Activated CD8-positive, alpha-beta T cell treated with anti-CD3 and anti-CD28 coated beads, Interleukin-2, amount 10 ng/mL, durations not matched to agents 7 days and 5 days (primary cell): ENCODE measurements at regions not wholly inside any gene's neighbourhood (a gene's known extent, or its start where the extent isn't known, plus 50 kb on each side); places are given as distances from the start of the nearest gene placed in this dataset.
"Not testable (repeated sequence)": the region's sequence is repeated elsewhere in the genome, so short reads cannot be mapped to it uniquely, and the experiment has no call there.

Experiments used
- ATAC-seq: fragments of 150-1000 bp; cut with Tn5 transposase; one replicate; pipeline ENCODE4 v1.10.0; 2021; ENCODE audit warnings: moderate library complexity
- CTCF ChIA-PET: fragments of 350-600 bp; sonication (Branson Sonifier 250); formaldehyde crosslinking; loops from one replicate; lab custom pipeline; 2021; ENCODE audit warnings: antibody characterized with exemption; lab: Charles Lee
- POLR2A ChIA-PET: fragments of 350-600 bp; sonication (Branson Sonifier 250); formaldehyde crosslinking; loops from one replicate; lab custom pipeline; 2021; ENCODE audit warnings: antibody characterized with exemption; lab: Charles Lee
- DNase-seq: peaks from one replicate; pipeline ENCODE4 v3.0.0-alpha.2; 2020
- H3K27ac Mint-ChIP-seq: one replicate; pipeline ENCODE4 v1.8.0; 2021; ENCODE audit warnings: mild to moderate bottlenecking, mixed read lengths
- H3K27me3 Mint-ChIP-seq: one replicate; pipeline ENCODE4 v1.8.0; 2021; ENCODE audit warnings: low read depth, mixed read lengths
- H3K36me3 Mint-ChIP-seq: one replicate; pipeline ENCODE4 v1.8.0; 2021; ENCODE audit warnings: low read depth, mixed read lengths
- H3K4me1 Mint-ChIP-seq: one replicate; pipeline ENCODE4 v1.8.0; 2021; ENCODE audit warnings: low read depth, mixed read lengths
- H3K4me3 Mint-ChIP-seq: one replicate; pipeline ENCODE4 v1.8.0; 2021; ENCODE audit warnings: mild to moderate bottlenecking, mixed read lengths
- H3K9me3 Mint-ChIP-seq: one replicate; pipeline ENCODE4 v1.8.0; 2022; ENCODE audit warnings: mixed read lengths; ENCODE audit not compliant: insufficient read depth

DNA sequence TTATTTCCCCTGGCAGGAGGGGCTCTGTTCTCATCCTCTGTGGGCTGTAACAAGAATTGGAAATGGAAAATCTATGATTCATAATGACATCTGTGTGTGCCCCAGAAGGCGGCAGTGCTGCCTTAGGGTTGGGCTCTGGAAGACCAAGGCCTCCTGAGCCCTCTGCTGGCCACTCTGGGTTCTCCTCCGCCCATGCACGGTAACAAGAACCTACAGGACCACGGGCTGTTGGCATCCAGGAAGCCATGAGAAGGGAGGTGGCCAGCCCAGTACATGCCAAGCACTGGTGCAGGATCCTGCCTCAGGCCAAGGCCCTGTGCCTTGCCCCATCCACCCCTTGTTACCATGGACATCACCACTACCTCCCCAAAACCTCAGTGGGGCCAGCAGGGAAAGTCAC is 454.2 kb downstream of the TP53TG3F start:
- CTCF ChIA-PET, H3K36me3 Mint-ChIP-seq, POLR2A ChIA-PET: not testable (repeated sequence)

DNA sequence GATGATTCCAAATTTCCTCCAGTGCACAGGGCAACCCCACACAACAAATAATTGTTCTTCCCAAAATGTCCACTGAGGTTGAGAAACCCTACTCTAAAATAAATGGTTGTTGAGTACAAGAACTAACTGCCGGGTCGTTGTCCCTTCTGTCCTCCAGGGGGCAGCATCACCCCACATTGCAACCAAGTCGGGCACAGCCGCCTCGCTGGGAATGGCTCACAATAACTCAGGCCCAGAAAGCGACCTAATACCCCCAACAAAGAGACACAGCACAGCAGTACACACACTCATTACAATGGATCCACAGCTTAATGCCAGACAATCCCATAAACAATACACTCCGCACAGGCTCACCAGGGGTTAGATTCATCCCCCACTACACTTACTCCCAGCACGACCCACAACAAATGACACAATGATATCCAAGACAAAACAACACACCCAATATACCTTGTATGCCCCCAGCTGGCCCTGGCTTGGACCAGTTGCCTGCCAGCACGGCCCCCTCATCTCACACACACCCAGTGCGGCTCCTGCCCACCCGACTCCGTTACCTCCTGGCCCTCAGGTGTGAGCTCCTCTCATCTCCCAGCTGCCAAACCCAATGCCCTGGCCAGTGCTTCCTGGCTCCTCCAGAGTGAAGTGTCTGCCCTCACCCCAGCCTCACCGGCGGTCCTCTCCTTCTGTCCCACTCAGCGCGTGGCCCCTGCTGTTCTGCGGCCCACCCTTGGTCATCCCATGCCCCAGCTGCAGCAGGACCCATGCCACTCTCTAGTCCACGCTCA is 461.5 kb downstream of the TP53TG3F start:
- H3K4me1 Mint-ChIP-seq, H3K27me3 Mint-ChIP-seq, POLR2A ChIA-PET, H3K9me3 Mint-ChIP-seq, H3K36me3 Mint-ChIP-seq, H3K4me3 Mint-ChIP-seq, H3K27ac Mint-ChIP-seq, CTCF ChIA-PET: not testable (repeated sequence)
- ATAC-seq (peak; percentile 42), DNase-seq (peak; percentile 19)

More for the DNA sequence above, 454.2 kb downstream of the TP53TG3F start:
- H3K27me3 Mint-ChIP-seq, ATAC-seq, H3K4me3 Mint-ChIP-seq, H3K4me1 Mint-ChIP-seq, H3K9me3 Mint-ChIP-seq, DNase-seq, H3K27ac Mint-ChIP-seq: not testable (repeated sequence)

DNA sequence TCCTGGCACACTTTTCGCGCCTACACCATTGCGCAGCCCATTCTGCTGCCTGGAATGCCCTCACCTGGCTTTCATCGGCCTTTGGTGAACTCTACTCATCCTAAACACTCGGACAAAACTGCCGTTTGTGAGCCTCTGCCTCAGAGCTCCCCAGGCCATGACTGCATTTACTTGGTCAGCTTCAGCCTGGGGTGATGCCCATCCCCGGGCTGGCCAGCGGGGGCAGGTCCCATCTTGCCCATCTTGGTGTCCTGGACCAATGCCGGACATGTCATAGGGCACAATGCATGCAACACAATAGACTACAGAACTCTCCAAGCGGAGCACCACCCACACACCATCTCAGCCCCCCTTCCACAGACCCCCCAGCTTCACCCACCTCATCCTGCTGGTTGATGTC is 463.5 kb downstream of the TP53TG3F start:
- H3K27ac Mint-ChIP-seq, ATAC-seq, DNase-seq, H3K27me3 Mint-ChIP-seq, POLR2A ChIA-PET, H3K36me3 Mint-ChIP-seq, CTCF ChIA-PET, H3K4me1 Mint-ChIP-seq, H3K9me3 Mint-ChIP-seq, H3K4me3 Mint-ChIP-seq: not testable (repeated sequence)

DNA sequence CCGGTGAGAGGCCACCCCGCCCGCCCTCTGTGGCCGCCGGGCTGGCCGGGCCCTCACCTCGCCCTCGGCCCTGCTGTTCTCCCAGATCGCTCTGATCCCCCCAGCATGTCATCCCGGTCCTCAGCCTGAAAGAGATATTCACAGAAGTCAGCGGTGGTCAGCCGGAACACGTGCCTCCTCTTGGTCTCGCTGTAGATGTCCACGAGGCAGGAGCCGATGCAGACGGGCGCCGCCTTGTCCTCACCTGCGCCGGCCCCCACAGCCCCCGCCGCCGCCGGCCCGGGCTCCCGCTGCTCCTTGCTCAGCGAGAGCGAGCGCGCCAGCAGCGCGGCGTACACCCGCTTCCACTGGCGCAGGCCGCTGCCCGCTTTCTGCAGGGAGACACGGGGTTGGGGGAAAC is 468.6 kb downstream of the TP53TG3F start:
- H3K36me3 Mint-ChIP-seq, POLR2A ChIA-PET, H3K4me3 Mint-ChIP-seq, H3K9me3 Mint-ChIP-seq, H3K27me3 Mint-ChIP-seq, ATAC-seq, H3K4me1 Mint-ChIP-seq, CTCF ChIA-PET, DNase-seq, H3K27ac Mint-ChIP-seq: not testable (repeated sequence)

DNA sequence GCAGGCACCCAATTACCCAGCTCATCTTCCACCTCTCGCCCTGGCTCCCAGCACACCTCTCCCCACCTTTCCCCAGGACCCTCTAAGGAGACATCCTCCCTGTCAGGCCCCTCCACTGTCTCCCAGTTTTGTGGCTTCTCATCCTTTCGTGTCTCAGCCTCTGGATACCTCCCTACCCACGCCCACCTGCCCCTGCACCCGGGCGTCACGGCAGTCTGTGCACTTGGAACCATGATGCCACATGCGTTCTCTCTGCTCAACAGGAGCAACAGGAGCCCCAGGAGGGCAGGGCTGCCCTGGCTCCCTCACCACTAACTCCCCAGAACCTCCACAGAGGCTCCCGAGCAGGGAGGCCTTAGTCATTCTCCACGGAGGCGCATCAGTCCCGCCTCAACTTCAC is 472.8 kb downstream of the TP53TG3F start:
- H3K36me3 Mint-ChIP-seq, H3K4me1 Mint-ChIP-seq, ATAC-seq, H3K27me3 Mint-ChIP-seq, H3K4me3 Mint-ChIP-seq, H3K9me3 Mint-ChIP-seq, CTCF ChIA-PET, H3K27ac Mint-ChIP-seq, POLR2A ChIA-PET, DNase-seq: not testable (repeated sequence)

DNA sequence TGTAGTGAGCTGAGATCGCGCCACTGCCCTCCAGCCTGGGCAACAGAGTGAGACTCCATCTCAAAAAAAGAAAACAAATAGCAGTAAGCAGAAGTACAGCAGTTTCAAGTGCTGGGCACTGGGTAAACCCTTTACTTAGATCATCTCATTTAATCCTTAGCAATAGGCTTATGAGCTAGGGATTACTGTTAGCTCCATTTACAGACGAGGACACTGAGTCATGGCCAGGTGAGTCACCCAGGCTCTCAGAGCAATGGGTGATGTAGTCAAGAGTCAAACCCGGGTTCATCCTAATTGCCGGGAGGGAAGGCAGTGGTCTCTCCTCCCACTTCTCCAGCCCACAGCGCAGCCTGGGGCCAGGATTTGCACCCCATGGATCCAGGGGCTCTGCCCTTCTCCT is 473.6 kb downstream of the TP53TG3F start:
- ATAC-seq, POLR2A ChIA-PET, DNase-seq, CTCF ChIA-PET, H3K27me3 Mint-ChIP-seq, H3K4me3 Mint-ChIP-seq, H3K27ac Mint-ChIP-seq, H3K9me3 Mint-ChIP-seq, H3K36me3 Mint-ChIP-seq, H3K4me1 Mint-ChIP-seq: not testable (repeated sequence)

DNA sequence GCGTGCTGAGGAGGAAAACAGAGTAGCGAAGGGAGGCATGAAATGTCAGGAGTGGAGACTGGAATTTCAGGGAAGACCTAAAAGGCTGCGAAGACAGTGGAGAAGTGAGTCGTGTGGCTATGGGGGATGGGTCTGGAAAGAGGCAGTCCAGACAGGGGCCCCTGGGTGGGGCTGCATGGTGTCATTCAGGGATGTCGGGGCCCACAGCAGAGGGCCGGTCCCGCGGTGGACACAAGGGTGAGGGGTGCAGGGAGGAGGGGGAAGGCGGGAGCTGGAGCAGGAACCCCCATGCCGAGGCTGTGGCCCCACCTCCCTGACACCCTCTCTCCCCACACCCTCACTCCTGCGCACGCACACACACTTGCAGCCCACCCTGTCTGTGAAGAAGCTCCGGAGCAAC is 476.4 kb downstream of the TP53TG3F start:
- H3K27ac Mint-ChIP-seq, H3K4me1 Mint-ChIP-seq, H3K27me3 Mint-ChIP-seq, H3K4me3 Mint-ChIP-seq, CTCF ChIA-PET, H3K9me3 Mint-ChIP-seq, H3K36me3 Mint-ChIP-seq, POLR2A ChIA-PET, ATAC-seq, DNase-seq: not testable (repeated sequence)

DNA sequence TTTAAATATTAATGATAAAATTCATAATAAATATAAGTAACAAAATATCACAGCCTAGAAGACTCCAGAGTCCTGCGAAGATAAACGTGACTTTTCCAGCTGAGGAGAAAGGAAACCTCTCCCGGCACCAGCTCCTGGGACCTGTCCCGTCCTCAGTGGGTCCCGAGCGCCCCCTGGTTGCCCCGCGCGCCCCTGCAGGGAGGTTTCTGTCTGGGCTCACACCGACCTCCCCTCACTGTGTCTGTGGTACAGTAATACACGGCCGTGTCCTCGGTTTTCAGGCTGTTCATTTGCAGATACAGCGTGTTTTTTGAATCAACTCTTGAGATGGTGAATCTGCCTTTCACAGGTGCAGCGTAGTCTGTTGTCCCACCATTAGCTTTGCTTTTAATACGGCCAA is 478.7 kb downstream of the TP53TG3F start:
- H3K9me3 Mint-ChIP-seq, H3K4me1 Mint-ChIP-seq, ATAC-seq, H3K36me3 Mint-ChIP-seq, H3K27me3 Mint-ChIP-seq, CTCF ChIA-PET, DNase-seq, POLR2A ChIA-PET, H3K4me3 Mint-ChIP-seq, H3K27ac Mint-ChIP-seq: not testable (repeated sequence)

DNA sequence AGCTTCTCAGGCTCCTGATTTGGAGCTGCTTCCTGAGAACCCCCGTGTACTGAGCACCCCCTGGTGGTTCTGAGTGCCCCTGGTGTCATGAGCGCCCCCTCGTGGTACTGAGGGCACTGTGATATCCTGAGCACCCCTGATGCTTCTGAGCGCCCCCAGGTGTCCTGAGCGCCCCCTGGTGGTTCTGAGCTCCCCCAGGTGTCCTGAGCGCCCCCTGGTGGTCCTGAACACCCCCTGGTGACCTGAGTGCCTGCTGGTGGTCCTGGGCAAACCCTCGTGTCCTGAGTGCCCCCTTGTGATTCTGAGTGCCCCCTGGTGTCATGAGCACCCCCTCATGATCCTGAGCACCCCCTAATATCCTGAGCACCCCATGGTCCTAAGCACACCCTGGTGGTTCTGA is 502.1 kb downstream of the TP53TG3F start:
- CTCF ChIA-PET, H3K27me3 Mint-ChIP-seq, DNase-seq, H3K4me3 Mint-ChIP-seq, H3K9me3 Mint-ChIP-seq, H3K27ac Mint-ChIP-seq, H3K4me1 Mint-ChIP-seq, POLR2A ChIA-PET, ATAC-seq, H3K36me3 Mint-ChIP-seq: not testable (repeated sequence)

DNA sequence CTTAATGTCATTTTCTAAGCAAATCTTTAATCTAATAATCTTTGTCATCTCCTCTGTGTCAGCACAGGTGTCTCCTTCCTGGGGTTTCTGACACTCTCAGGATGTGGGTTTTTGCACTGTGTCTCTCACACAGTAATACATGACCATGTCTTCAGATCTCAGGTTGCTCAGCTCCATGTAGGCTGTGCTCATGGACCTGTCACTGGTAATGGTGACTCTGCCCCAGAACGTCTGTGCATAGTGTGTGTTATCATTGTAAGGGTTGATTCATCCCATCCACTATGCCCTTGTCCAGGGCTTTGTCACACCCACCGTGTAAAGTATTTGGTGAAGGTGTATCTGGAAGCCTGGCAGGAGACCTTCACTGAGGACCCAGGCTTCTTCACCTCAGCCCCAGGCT is 506.1 kb downstream of the TP53TG3F start:
- H3K4me1 Mint-ChIP-seq, H3K36me3 Mint-ChIP-seq, POLR2A ChIA-PET, H3K27me3 Mint-ChIP-seq, H3K9me3 Mint-ChIP-seq, ATAC-seq, H3K4me3 Mint-ChIP-seq, DNase-seq, CTCF ChIA-PET, H3K27ac Mint-ChIP-seq: not testable (repeated sequence)

DNA sequence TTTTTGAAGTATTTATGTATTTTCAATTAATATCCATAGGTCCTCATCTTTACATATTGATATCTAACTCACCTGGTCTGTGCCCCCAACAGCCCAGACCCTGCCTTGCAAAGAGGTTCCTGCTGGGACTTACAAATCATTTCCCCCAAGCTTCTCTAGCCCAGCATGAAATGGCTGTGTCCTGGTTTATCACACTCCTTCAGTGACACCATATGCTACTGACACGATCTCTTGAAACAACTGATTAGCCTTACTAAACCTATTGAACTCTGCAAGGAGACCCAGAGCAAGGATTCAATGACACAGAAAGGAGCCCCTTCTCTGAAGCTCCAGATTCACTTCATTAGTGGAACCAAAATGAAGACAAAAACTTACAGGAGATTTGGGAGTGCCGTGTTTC is 507.4 kb downstream of the TP53TG3F start:
- H3K9me3 Mint-ChIP-seq, H3K27me3 Mint-ChIP-seq, H3K27ac Mint-ChIP-seq, CTCF ChIA-PET, ATAC-seq, H3K4me3 Mint-ChIP-seq, H3K4me1 Mint-ChIP-seq, DNase-seq, POLR2A ChIA-PET, H3K36me3 Mint-ChIP-seq: not testable (repeated sequence)

DNA sequence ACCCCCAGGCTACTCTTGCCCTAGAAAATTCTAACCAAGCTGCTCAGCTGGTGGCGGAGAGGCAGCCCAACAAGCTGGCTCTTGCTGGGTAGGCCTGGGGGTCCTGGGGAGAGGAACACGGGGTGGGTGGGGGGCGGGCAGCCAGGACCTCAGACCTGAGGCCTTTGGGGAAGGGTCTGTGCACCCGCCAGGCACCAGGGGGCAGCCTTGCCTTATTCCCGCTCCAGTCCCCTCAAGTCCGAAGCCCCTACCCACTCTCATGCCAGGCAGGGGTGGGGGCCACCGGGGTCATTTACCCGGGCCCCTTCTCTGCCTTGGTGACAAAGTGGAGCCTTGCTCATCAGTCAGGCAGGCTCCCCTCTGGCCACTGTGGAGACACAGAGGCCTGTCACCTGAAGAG is 515.1 kb downstream of the TP53TG3F start:
- ATAC-seq, H3K4me3 Mint-ChIP-seq, CTCF ChIA-PET, H3K4me1 Mint-ChIP-seq, DNase-seq, H3K27ac Mint-ChIP-seq, H3K36me3 Mint-ChIP-seq, POLR2A ChIA-PET, H3K27me3 Mint-ChIP-seq, H3K9me3 Mint-ChIP-seq: not testable (repeated sequence)

DNA sequence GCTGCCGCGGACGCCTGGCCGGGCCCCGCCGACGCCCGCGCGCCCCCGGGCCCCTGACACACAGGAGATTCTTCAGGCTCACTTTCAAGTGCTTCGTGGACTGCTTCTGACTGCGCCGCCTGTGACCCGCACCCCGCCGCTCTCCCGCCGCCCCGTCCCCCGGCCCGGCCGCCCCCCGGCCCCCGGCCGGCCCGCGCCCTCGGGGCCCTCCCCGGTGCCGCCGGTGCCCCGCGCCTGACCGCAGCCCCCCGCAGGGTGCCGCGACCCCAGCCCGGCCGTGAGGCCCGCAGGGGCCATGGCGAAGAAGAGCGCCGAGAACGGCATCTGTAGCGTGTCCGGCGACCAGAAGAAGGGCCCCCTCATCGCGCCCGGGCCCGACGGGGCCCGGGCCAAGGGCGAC is 516.3 kb downstream of the TP53TG3F start:
- H3K4me1 Mint-ChIP-seq, ATAC-seq, POLR2A ChIA-PET, H3K27ac Mint-ChIP-seq, H3K4me3 Mint-ChIP-seq, H3K36me3 Mint-ChIP-seq, H3K27me3 Mint-ChIP-seq, CTCF ChIA-PET, DNase-seq, H3K9me3 Mint-ChIP-seq: not testable (repeated sequence)
